Pancreas (tissue), 10 donors: ENCODE measurements at regions not wholly inside any gene's neighbourhood (a gene's known extent, or its start where the extent isn't known, plus 50 kb on each side); places are given as distances from the start of the nearest gene placed in this dataset.

ENCODE experiments used
- ATAC-seq, 4 donors: fragments of 200-7000 bp; cut with Tn5 transposase; one replicate each; pipeline versions ENCODE4 v1.8.0 to v1.9.1; 2020; ENCODE audit warnings: mild to moderate bottlenecking in 4 of 4, moderate library complexity in 4 of 4
- DNase-seq, 6 donors: peaks; one replicate each; pipeline ENCODE4 v3.0.0-alpha.2; 2020
- FAIRE-seq: peaks from 2 replicates; lab custom pipeline; 2012; peaks lifted over from hg19 to GRCh38; lab: Jason Lieb, UNC
- H3K27ac ChIP-seq, 4 donors: fragments of 200-600 bp; sonication (generic); 1 replicate in 3 of 4; 2 replicates in 1 of 4; pipeline versions ENCODE4 v1.5.0 to v1.8.0; 2020
- H3K27me3 ChIP-seq, 4 donors: fragments of 200-600 bp; one replicate each; pipeline ENCODE4 v1.8.0; 2021
- H3K36me3 ChIP-seq, 3 donors: fragments of 200-600 bp; sonication (generic) in 1 of 3; one replicate each; pipeline versions ENCODE4 v1.5.0 to v1.8.0; 2020 to 2021
- H3K4me1 ChIP-seq, 3 donors: fragments of 200-600 bp; one replicate each; pipeline ENCODE4 v1.8.0; 2021
- H3K4me3 ChIP-seq, 4 donors: fragments of 200-600 bp; sonication (generic) in 2 of 4; one replicate each; pipeline versions ENCODE4 v1.5.0 to v1.8.0; 2020 to 2021
- H3K9me3 ChIP-seq, 4 donors: fragments of 200-600 bp; one replicate each; pipeline ENCODE4 v1.8.0; 2021
- CTCF ChIP-seq, 4 donors: fragments of 200-600 bp; sonication (generic) in 3 of 4; IDR thresholded peaks; one replicate each; pipeline versions ENCODE4 v1.5.0 to v1.8.0; 2021; ENCODE audit warnings: antibody characterized with exemption in 4 of 4
- WGBS, 2 donors: extraction: QIAGEN DNeasy Blood & Tissue Kit; methylation state at CpG; one replicate each; pipeline ENCODE4 v1.1.7; 2013; 5-methylcytosine and 5-hydroxymethylcytosine counted together
- intact Hi-C, 3 donors: fragments of 100-400 bp; cut with DNase I; formaldehyde crosslinking; loops; one replicate each; pipeline versions ENCODE4 v1.11.1 to v1.14.2; 2022
- donor health status: healthy with polysubstance abuse.
- donor health status: DM: no; HTN: no; CAD: no; lungs with moderate emphysema.
- donor health status: DM: no; HTN: no; CAD: no.
- donor health status: control.
- donor health status: control.
- donor health status: Bipolar disorder and iron deficiency.
- donor health status: DM: yes; HTN: yes; CAD: no.
- donor health status: DM: no; HTN: no; CAD: no.
- donor health status: DM: no; HTN: no; CAD: no.
- donor health status: DM: yes; HTN: yes; CAD: no.

GRCh38 chr1:228879164-228879563 is 143.9 kb downstream of the RHOU start:
- no peaks in the 10 kb centered on the region for H3K4me1 ChIP-seq
- no peak overlapping the region for H3K27ac ChIP-seq
- FAIRE-seq (no peak), DNase-seq (no peak), ATAC-seq (no peak)
- no peaks in the 10 kb centered on the region for H3K9me3 ChIP-seq
- H3K27me3 ChIP-seq, result no peaks in the 10 kb centered on the region
- H3K36me3 ChIP-seq, result no peaks in the 10 kb centered on the region
- intact Hi-C loops, result no loop called here
- no peak overlapping the region for H3K4me3 ChIP-seq
- no peak for TF ChIP-seq CTCF (IDR thresholded peaks at IDR 0.05)
- 90 to 93% methylated on average over 2 of the region's 2 CpGs for WGBS, 2 donors

GRCh38 chr1:228882041-228882770 is 146.9 kb downstream of the RHOU start:
- intact Hi-C loops, result no loop called here
- WGBS, 2 donors, result 78% methylated on average over 4 of the region's 4 CpGs
- Histone ChIP-seq H3K27me3 (no peaks in the 10 kb centered on the region), H3K4me1 (no peaks in the 10 kb centered on the region), H3K27ac (no peak overlapping the region), H3K36me3 (no peaks in the 10 kb centered on the region), H3K9me3 (no peaks in the 10 kb centered on the region), H3K4me3 (no peak overlapping the region)
- ATAC-seq, result no peak
- no peak for DNase-seq
- no peak for FAIRE-seq
- TF ChIP-seq CTCF (IDR thresholded peaks at IDR 0.05), result no peak

- FAIRE-seq (no peak), DNase-seq (no peak), ATAC-seq (no peak)
- H3K36me3 ChIP-seq, result no peaks in the 10 kb centered on the region
- 94% methylated on average over 4 of the region's 4 CpGs for WGBS, 2 donors
- H3K27me3 ChIP-seq, result no peaks in the 10 kb centered on the region
- no peak for TF ChIP-seq CTCF (IDR thresholded peaks at IDR 0.05)
- H3K27ac ChIP-seq, result no peak overlapping the region
- no peaks in the 10 kb centered on the region for H3K4me1 ChIP-seq
- no peak overlapping the region for H3K4me3 ChIP-seq
- intact Hi-C loops, result no loop called here
- no peaks in the 10 kb centered on the region for H3K9me3 ChIP-seq
These were observed 147.6 kb downstream of the RHOU start for GRCh38 chr1:228882771-228883450.

GRCh38 chr1:228883535-228883934 is 148.3 kb downstream of the RHOU start:
- ATAC-seq (no peak), DNase-seq (no peak), FAIRE-seq (no peak)
- Histone ChIP-seq H3K4me1 (no peaks in the 10 kb centered on the region), H3K4me3 (no peak overlapping the region), H3K27ac (no peak overlapping the region), H3K9me3 (no peaks in the 10 kb centered on the region), H3K36me3 (no peaks in the 10 kb centered on the region), H3K27me3 (no peaks in the 10 kb centered on the region)
- no peak for TF ChIP-seq CTCF (IDR thresholded peaks at IDR 0.05)
- WGBS, 2 donors, result 83 to 84% methylated on average over 2 of the region's 2 CpGs
- intact Hi-C loops, result no loop called here

GRCh38 chr1:228884196-228884595 is 148.9 kb downstream of the RHOU start:
- Histone ChIP-seq H3K27me3 (no peaks in the 10 kb centered on the region), H3K36me3 (no peaks in the 10 kb centered on the region), H3K27ac (no peak overlapping the region), H3K4me1 (no peaks in the 10 kb centered on the region), H3K4me3 (no peak overlapping the region), H3K9me3 (no peaks in the 10 kb centered on the region)
- intact Hi-C loops, result no loop called here
- DNase-seq (no peak), FAIRE-seq (no peak), ATAC-seq (no peak)
- no peak for TF ChIP-seq CTCF (IDR thresholded peaks at IDR 0.05)
- 94 to 99% methylated on average over 5 of the region's 5 CpGs for WGBS, 2 donors
